ENCODE measurements at regions not wholly inside any gene's neighbourhood (a gene's known extent, or its start where the extent isn't known, plus 50 kb on each side); places are given as distances from the start of the nearest gene placed in this dataset.
"Not testable (repeated sequence)": the region's sequence is repeated elsewhere in the genome, so short reads cannot be mapped to it uniquely, and the experiment has no call there.

- no peaks in the 10 kb centered on the region for H3K4me1 ChIP-seq (ENCODE audit: insufficient read depth, low read length)
- H3K9me3 ChIP-seq (ENCODE audit: low read depth, low read length), result peaks cover 15% of the 10 kb centered on the region
- H3K4me3 ChIP-seq (ENCODE audit: low read length), result no peak overlapping the region
- no peaks in the 10 kb centered on the region for H3K27me3 ChIP-seq (ENCODE audit: insufficient read depth, low read length)
Measured at GRCh38 chr13:99760456-99760855, 211.1 kb downstream of the ZIC5 start.

GRCh38 chr13:99759163-99759552 is 212.4 kb downstream of the ZIC5 start:
- H3K27me3 ChIP-seq (ENCODE audit: insufficient read depth, low read length), result no peaks in the 10 kb centered on the region
- no peaks in the 10 kb centered on the region for H3K4me1 ChIP-seq (ENCODE audit: insufficient read depth, low read length)
- H3K9me3 ChIP-seq (ENCODE audit: low read depth, low read length), result peaks cover 6% of the 10 kb centered on the region
- H3K4me3 ChIP-seq (ENCODE audit: low read length), result no peak overlapping the region

GRCh38 chr13:99758460-99759162 is 213.0 kb downstream of the ZIC5 start:
- Histone ChIP-seq H3K27me3 (ENCODE audit: insufficient read depth, low read length) (no peaks in the 10 kb centered on the region), H3K4me1 (ENCODE audit: insufficient read depth, low read length) (no peaks in the 10 kb centered on the region), H3K9me3 (ENCODE audit: low read depth, low read length) (peaks cover 6% of the 10 kb centered on the region), H3K4me3 (ENCODE audit: low read length) (no peak overlapping the region)

- Histone ChIP-seq H3K4me3 (ENCODE audit: low read length) (no peak overlapping the region), H3K9me3 (ENCODE audit: low read depth, low read length) (peaks cover 6% of the 10 kb centered on the region), H3K27me3 (ENCODE audit: insufficient read depth, low read length) (no peaks in the 10 kb centered on the region), H3K4me1 (ENCODE audit: insufficient read depth, low read length) (no peaks in the 10 kb centered on the region)
Measured at GRCh38 chr13:99757756-99758459, 213.7 kb downstream of the ZIC5 start.

- Histone ChIP-seq H3K9me3 (ENCODE audit: low read depth, low read length) (no peaks in the 10 kb centered on the region), H3K4me3 (ENCODE audit: low read length) (no peak overlapping the region), H3K27me3 (ENCODE audit: insufficient read depth, low read length) (no peaks in the 10 kb centered on the region), H3K4me1 (ENCODE audit: insufficient read depth, low read length) (no peaks in the 10 kb centered on the region)
Measured at GRCh38 chr13:99756281-99756680, 215.3 kb downstream of the ZIC5 start.

GRCh38 chr13:99754750-99755149 is 216.8 kb downstream of the ZIC5 start:
- H3K4me1 ChIP-seq (ENCODE audit: insufficient read depth, low read length); H3K4me3 ChIP-seq (ENCODE audit: low read length); H3K27me3 ChIP-seq (ENCODE audit: insufficient read depth, low read length); H3K9me3 ChIP-seq (ENCODE audit: low read depth, low read length): not testable (repeated sequence)

GRCh38 chr13:99752373-99752772 is 219.2 kb downstream of the ZIC5 start:
- H3K4me1 ChIP-seq (ENCODE audit: insufficient read depth, low read length), result no peaks in the 10 kb centered on the region
- H3K27me3 ChIP-seq (ENCODE audit: insufficient read depth, low read length), result no peaks in the 10 kb centered on the region
- no peak overlapping the region for H3K4me3 ChIP-seq (ENCODE audit: low read length)
- no peaks in the 10 kb centered on the region for H3K9me3 ChIP-seq (ENCODE audit: low read depth, low read length)

- Histone ChIP-seq H3K4me3 (ENCODE audit: low read length) (no peak overlapping the region), H3K9me3 (ENCODE audit: low read depth, low read length) (no peaks in the 10 kb centered on the region), H3K4me1 (ENCODE audit: insufficient read depth, low read length) (no peaks in the 10 kb centered on the region), H3K27me3 (ENCODE audit: insufficient read depth, low read length) (no peaks in the 10 kb centered on the region)
Measured at GRCh38 chr13:99751517-99752199, 219.9 kb downstream of the ZIC5 start.

GRCh38 chr13:99750951-99751350 is 220.6 kb downstream of the ZIC5 start:
- no peaks in the 10 kb centered on the region for H3K4me1 ChIP-seq (ENCODE audit: insufficient read depth, low read length)
- H3K4me3 ChIP-seq (ENCODE audit: low read length), result no peak overlapping the region
- no peaks in the 10 kb centered on the region for H3K9me3 ChIP-seq (ENCODE audit: low read depth, low read length)
- H3K27me3 ChIP-seq (ENCODE audit: insufficient read depth, low read length), result no peaks in the 10 kb centered on the region

- no peak overlapping the region for H3K4me3 ChIP-seq (ENCODE audit: low read length)
- H3K4me1 ChIP-seq (ENCODE audit: insufficient read depth, low read length), result no peaks in the 10 kb centered on the region
- H3K9me3 ChIP-seq (ENCODE audit: low read depth, low read length), result no peaks in the 10 kb centered on the region
- H3K27me3 ChIP-seq (ENCODE audit: insufficient read depth, low read length), result no peaks in the 10 kb centered on the region
Measured at GRCh38 chr13:99749271-99750019, 222.1 kb downstream of the ZIC5 start.

- no peaks in the 10 kb centered on the region for H3K9me3 ChIP-seq (ENCODE audit: low read depth, low read length)
- no peaks in the 10 kb centered on the region for H3K4me1 ChIP-seq (ENCODE audit: insufficient read depth, low read length)
- no peak overlapping the region for H3K4me3 ChIP-seq (ENCODE audit: low read length)
- H3K27me3 ChIP-seq (ENCODE audit: insufficient read depth, low read length), result no peaks in the 10 kb centered on the region
Measured at GRCh38 chr13:99747403-99747710, 224.2 kb downstream of the ZIC5 start.

- H3K4me3 ChIP-seq (ENCODE audit: low read length), result no peak overlapping the region
- H3K27me3 ChIP-seq (ENCODE audit: insufficient read depth, low read length), result no peaks in the 10 kb centered on the region
- H3K9me3 ChIP-seq (ENCODE audit: low read depth, low read length), result no peaks in the 10 kb centered on the region
- no peaks in the 10 kb centered on the region for H3K4me1 ChIP-seq (ENCODE audit: insufficient read depth, low read length)
Measured at GRCh38 chr13:99746637-99747402, 224.7 kb downstream of the ZIC5 start.

GRCh38 chr13:99743094-99743493 is 228.5 kb downstream of the ZIC5 start:
- H3K9me3 ChIP-seq (ENCODE audit: low read depth, low read length), result no peaks in the 10 kb centered on the region

GRCh38 chr13:99741960-99742359 is 229.6 kb downstream of the ZIC5 start:
- H3K4me3 ChIP-seq (ENCODE audit: low read length), result no peak overlapping the region
- H3K9me3 ChIP-seq (ENCODE audit: low read depth, low read length), result no peaks in the 10 kb centered on the region
- H3K27me3 ChIP-seq (ENCODE audit: insufficient read depth, low read length), result no peaks in the 10 kb centered on the region
- no peaks in the 10 kb centered on the region for H3K4me1 ChIP-seq (ENCODE audit: insufficient read depth, low read length)

More at GRCh38 chr13:99743094-99743493, 228.5 kb downstream of the ZIC5 start:
- Histone ChIP-seq H3K4me3 (ENCODE audit: low read length) (no peak overlapping the region), H3K27me3 (ENCODE audit: insufficient read depth, low read length) (no peaks in the 10 kb centered on the region), H3K4me1 (ENCODE audit: insufficient read depth, low read length) (no peaks in the 10 kb centered on the region)
